Midbrain (tissue), 1 donor: ENCODE measurements at regions not wholly inside any gene's neighbourhood (a gene's known extent, or its start where the extent isn't known, plus 50 kb on each side); places are given as distances from the start of the nearest gene placed in this dataset.
"Not testable (repeated sequence)": the region's sequence is repeated elsewhere in the genome, so short reads cannot be mapped to it uniquely, and the experiment has no call there.

ENCODE experiments used
- DNase-seq: peaks from one replicate; lab custom pipeline; 2025; lab: John Stamatoyannopoulos, UW

DNA sequence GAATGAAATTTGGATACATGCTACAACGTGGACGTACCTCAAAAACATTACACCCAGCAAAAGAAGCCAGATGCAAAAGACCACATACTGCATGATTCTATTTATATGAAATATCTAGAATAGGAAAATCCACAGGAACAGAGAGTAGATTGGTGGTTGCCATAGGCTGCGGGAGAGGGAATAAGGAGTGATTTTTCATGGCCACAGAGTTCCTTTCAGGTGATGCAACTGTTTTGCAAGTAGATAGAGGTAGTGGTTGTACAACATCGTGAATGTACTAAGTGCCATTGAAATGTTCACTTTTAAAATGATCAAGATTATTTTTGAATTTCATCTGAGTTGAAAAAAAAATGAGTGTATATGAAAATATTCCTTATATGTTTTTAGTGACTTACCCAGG lies 115.3 kb upstream of the RUNX1 start:
- no peak for DNase-seq

DNA sequence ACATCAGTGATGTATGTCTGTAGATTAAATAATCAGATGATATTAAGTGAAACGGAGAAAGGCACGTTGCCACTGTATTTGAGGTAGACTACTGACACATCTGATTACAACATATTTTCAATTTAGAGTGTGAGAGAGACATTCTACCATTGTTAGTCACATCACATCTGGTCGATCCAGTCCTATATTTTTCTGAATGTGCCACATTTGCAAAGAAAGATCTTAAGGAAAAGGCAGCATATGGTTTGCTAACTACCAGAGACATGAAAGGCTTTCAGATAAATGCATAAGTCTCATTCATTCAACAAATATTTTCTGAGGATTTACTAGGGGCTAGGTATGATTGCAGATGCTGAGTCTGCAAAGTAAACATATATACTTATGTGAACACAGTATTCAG lies 114.3 kb upstream of the RUNX1 start:
- DNase-seq, result no peak

DNA sequence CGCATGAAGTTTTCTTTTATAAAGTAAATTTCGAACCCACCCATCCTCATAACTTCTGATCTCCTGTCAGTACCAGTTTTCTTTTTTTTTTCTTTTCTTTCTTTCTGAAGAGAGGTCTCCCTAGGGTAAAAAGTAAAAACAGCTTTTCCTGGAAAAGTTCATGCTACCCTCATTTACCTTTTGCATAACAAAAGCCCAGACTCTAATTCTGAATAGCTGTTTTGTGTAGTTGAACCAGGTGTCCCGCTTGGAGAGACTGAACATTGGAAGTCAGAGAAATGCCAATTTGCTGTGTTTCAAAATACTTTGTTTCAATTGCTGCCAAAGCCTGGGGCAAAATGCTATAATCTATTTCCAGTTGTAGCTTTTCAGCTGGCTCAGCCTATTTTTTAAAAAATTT lies 113.7 kb upstream of the RUNX1 start:
- no peak for DNase-seq

DNA sequence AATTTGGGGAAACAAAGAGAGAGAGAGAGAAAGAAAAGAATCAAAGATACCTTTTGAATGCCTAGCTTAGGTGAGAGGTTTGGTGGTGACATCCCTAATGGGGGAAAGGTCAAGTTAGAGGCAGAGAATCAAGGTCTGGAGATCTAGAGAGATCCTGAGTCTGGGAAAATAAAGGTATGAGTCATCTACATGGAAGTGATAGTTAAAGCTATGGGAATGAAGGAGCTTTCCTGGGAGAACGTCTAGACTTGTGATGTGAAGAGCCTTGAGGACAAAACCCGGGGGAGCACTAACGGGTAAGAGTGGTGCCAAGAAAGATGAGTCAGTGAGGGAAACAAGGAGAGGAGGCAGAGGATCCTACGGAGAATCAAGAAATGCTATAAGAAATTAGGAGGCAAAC lies 110.8 kb upstream of the RUNX1 start:
- DNase-seq, result no peak

DNA sequence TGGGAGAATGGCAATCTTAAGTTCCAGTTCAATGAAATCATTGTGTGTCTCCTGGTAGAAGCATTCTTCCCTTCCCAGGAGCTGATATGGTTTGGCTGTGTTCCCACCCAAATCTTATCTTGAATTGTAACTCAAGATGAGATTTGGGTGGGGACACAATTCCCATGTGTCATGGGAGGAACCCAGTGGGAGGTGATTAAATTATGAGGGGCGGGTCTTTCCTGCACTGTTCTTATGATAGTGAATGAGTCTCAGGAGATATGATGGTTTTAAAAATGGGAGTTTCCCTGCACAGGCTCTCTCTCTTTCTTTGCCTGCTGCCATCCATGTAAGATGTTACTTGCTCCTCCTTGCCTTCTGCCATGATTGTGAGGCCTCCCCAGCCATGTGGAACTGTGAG lies 108.3 kb upstream of the RUNX1 start:
- DNase-seq, result not testable (repeated sequence)

DNA sequence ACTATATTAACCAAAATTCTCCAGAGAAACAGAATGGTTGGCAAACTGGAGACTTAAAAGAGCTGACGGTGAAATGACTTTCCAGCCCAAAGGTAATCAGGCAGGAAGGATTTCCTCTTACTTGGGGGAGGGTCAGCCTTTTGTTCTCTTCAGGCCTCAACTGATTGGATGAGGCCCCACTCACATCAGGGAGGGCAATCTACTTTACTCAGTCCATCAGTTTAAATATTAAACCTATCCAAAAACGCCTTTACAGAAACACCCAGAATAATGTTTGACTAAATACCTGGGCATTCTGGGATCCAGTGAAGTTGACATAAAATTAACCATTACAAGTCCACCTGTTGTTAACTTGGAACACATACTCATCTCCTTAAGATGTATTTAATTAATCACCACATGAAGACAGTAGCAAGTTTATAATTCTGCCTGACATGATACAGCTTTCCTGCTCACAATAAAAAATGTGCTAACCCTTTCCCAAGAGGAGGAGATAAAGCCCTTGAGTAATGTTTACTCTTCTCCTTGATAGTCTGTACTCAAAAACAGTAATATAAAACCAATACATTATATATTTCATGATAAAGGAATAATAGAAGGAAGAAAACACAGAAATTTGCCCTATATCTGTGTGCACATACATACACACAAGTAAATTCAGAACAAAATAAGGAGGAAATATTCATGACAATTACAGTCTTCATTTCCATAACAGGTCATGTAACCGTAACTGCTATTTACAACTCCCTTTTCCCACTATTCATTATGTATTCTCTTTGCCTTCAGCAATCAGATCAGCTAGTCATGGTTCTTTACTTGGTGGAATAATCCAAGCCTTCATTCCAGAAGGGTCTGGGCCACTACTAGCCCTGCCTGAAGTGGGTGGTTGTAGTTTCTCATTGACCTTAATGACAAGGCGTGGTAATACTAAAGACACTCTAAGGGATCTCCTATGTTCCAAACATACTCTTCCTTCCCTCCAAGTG lies 107.5 kb upstream of the RUNX1 start:
- no peak for DNase-seq

DNA sequence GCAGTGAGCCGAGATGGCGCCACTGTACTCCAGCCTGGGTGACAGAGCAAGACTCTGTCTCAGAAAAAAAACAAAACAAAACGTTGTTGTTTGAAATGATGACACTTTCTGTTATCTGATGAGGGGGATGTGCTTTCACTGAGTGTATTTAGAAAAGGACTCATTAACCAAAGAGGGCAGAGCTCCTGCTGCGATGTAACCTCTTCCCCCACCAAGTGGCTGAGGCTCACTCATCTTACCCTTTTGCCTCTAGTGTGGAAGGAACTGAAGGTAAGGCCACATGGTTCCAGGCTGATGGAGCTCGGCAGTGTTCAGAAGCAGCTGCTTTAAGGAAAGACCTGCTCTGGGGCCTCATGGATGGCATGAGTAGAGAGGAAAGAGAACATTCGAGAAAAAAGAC lies 105.7 kb upstream of the RUNX1 start:
- DNase-seq, result no peak

DNA sequence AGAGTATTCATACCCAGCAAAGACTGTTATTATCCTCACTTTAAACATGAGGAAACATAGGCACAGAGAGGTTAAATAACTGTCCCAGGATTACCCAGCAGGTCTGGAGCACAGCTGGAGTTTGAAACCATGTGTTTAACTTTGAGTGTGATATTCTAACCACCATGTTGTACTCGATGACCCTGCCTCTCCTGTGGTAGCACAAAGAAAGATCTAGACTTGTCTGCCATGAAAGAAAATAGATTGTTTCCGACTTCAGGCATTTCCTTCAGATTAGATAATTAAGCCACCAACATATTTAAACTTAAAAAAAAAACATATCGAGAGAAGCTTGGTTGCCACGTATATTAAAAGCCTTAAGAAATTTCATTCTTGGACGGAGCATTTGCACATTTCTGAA lies 104.6 kb upstream of the RUNX1 start:
- DNase-seq, result no peak

DNA sequence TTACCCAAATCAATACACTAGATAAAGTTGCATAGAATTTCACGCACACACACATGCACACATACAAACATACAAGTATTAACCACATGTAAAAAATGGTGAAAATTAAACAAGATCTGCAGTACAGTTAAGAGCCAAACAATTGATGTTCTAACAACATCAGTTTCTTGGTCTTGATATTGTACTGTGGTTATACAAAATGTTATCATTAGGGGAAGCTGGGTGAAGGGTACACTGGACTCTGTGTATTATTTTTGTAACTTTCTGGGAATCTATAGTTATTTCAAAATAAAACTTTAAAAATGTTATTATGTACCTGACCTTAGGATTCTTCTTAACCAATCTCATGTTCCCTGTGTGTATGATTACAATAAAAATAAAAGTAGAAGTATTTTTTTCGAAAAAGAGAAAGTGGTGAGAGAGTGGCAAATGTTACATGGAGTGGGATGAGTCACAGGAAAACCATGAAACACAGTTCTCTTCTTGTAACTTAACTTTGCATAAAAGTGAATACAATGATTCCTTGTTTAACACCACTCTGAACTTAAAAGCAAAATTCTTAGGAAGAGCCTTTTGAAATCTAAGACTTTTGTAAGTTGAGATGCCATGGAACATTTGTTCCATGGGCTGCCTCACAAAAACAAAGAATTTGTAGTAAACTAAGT lies 101.6 kb upstream of the RUNX1 start:
- no peak for DNase-seq

DNA sequence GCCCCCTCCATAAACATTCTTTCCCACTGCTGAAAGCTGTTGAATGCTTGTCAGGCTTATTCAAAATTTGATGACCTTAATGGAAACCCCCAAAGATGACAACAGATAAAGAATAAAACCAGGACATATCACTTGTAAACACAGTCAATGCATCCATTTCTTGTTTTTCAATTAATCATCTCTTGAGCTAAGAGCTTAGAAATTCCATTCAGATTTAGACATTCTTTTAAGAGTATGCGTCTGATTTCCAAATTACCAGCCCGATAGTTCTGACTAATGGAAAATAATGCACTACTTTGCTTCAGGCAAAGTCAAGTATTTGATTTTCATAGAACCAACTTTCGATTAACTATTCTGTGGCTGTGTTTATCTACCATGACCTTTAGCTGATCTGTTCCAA lies 100.6 kb upstream of the RUNX1 start:
- no peak for DNase-seq

DNA sequence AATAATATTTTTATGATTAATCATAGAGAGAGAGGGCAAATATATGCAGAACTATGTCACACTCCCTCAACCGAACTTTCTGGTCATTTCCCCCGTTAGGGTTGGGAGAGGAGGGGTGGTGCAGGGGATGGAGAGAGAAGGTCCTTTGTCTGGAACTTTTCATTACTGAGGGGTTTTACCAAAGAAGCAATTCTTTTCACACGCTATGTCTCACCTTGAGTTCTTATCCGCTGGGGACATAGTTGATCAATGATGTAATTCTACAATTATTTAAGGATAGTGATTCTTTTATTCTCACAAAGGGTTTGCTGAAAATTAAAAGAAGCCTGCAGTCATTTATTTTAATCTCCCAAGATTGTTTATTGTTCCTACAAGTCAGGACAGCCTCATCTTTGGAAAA lies 98.3 kb upstream of the RUNX1 start:
- no peak for DNase-seq

DNA sequence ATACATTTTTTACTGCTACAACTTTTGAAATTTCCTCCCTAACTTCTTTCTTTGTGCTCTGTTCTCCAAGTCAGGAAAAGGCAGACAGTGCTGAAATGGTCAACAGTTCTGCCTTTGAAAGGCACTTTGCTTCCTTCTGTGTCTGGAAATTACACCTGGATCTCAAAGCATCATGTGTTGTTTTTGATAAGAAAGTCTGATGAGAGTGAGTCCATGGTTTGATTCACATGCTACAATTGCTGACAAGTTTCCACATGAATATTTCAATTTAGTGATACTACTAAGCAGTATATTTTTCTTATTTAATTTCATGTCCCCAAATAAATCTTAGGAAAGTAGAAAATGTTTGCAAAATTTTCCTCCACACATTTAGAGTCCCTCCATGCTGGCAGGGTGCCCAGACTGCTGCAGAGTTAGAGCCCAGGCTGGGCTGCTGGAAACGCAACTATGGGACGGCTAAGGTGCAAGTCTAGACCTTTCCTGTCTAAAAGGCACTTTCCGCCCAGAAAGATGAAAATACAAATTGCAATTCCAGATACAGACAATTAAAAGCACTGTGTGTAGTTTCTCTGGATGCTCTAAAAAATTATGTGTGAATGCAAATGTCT lies 96.6 kb upstream of the RUNX1 start:
- no peak for DNase-seq

DNA sequence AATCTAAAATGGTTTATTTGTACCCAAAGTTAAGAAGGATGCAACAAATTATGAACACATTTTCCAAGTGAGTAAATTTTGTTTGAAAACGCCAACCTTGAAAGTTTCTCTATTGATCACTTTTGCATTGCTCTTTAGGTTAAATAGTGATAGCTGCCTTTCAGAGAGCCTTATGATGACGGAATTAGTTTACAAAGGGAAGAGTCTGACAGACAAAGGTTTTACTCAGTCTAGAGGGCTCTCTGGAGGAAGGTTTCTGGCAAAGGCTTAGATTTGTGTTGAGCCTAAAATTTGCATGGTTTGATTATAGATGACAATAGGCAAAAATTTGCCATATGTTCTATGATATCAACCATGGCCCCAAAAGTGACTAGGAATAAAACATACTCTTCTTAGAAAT lies 95.9 kb upstream of the RUNX1 start:
- DNase-seq, result no peak

DNA sequence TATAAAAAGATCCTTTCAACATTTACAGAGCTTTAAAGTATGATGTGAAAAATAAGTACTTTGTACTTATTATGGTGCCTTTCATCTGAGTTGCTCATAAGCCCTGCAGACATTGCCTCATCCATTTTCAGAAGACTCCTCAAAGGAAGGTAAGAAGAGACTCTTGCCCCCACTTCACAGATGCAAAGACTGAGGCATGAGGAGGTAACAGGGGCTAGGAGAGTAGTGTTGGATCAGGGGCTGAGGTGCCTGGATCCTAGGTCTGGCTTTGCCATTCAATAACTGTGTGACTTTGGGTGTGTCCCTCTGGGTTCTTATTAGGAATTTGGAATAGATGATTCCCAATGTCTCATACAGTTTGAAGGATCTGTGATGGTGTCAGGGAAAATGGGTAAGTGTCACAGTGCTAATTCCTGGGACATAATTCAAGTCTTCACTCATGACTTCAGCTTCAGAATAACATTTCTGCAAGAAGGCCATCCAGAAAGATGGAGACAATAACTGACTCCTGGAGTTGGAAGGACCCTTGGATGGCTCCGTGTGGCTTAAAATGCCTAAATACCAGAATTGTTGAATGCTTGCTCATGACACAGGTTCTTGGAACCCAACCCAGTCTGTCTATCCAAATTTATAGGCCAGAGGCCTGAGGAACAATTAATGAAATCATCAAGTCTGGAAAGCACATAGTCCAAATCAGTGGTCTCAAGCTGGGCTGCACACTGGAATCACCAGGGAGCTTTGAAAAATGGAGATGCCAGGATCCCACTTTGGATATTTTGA lies 93.1 kb upstream of the RUNX1 start:
- DNase-seq, result no peak

DNA sequence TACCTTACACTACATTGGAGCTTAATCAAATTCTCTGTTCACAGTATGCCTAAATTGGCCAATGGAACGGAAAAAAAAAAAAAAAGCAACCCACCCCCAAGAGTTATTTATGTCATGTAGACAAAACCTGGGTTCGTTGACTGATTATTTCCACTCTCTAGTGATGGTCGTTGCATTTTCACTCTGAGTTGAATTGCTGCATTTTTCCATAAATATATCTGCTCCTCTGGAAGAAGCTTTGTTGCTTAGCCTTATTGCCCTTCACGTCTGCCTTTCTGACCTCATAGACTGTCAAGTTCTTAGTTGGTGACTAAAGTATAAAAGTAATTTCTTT lies 90.2 kb upstream of the RUNX1 start:
- DNase-seq, result no peak

DNA sequence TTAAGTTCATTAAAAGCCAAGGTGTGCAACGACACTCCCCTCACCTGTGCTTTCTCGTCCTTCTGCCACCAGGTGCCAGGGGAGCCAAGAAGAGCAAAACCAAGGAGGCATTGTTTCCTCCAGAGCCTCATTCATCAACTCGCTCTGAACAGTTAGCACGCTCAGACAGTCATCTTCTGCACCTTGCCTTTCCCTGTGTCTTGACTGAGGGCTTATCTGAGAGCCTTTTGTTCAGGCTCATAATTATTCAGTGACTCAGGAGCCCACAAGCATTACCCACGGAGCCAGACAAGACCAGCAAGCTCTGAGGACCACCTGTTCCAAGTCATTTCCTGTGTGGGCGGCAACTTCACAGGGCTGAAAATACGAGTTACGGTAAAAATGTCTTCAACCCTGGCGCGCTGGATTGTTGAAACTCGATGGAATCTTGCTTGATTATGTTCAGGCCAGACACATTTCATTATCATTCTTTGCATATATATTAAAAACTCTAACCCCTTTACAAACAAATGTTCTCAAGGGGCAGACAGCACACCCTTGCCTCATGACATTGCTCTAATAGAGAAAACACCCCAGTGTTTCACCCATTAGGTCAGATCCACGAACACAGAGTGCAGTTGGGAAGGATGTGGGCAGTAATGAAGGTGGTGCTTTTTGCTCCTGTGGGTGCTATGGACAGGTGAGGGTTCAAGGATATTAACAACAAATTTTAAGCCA lies 89.7 kb upstream of the RUNX1 start:
- DNase-seq, result no peak

DNA sequence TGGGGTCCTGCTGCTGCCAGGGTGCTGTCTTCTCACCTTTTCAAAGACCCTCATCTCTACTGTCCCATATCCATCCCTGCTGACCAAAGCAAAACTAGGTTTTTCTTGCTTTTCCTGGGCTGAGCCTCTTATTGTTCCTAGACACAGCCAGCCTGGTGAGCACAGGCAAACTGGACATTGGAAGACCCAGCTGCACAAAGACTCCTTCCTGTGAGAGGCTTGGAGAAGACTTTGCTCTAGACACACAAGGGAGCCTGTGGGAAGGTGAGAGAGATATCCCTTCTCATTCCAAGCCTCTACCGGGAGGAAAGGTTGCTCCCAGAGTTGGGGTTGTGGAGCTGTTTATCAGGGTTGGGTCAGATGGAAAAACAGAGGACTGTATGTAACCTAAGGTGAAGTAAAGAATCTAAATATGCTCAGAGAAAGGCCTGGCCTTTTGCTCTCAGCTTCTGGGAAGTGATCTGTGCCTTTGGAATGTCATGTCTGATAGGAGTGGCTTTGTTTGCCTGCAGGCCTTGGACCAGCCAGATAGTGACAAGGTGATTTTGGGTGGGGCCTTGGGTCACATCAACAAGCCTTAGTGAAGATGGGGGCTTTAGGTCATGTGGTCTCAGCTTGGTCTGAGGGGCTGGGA lies 87.6 kb upstream of the RUNX1 start:
- no peak for DNase-seq

DNA sequence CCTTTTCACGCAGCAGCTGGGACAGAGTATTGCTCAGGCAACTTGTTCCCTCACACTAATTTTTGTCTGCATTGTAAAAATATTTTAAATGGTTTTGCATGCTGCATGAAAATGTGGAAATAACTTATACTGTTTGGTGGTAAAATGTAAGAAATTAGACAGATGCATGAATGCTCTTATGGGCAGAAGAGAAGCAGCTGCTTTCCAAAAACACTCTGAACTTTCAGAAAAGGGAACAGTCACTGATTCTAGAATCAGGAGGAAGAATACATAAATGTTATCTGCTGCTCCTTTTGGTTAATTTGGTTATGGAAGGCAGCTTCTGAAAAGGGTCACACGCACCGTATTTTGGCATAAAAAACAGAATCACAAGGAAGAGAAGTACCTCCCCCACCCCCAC lies 87.0 kb upstream of the RUNX1 start:
- DNase-seq, result no peak

DNA sequence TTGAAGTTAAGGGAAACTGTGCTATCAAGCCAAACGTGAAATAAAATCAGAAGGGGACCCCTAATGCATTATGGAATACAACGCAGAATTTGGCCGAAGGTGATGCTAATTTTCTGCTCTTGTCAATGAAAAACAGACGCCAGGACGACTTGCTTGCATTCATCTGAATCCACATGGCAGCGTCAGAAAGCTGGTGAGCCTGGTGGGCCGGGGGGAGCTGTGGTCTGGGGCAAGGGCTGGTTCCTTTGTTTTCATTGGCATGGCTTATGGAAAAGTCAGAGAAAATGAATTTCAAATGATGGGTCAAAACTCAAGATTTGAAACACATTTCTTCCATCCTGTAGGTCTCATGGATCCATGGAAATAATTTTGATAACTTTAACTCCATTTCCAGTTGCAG lies 86.4 kb upstream of the RUNX1 start:
- no peak for DNase-seq

DNA sequence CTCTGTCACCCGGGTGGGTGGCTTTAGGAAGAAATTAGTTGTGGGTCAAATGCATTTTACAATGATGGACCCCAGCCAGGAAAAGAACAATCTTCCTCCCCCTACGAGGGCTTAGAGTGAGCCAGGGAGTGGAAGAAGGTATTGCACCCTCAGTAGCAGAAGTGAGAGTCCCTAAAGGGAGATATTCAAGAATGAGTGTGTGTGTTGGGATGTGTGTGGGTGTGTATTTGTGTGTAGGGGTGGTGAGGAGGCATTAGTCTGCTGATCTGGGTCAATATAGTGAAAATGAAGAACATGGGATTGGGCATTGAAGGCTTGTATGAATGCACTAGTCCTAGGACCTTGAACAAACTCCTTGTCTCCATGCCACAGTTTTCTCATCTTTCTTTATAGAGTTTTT lies 85.2 kb upstream of the RUNX1 start:
- DNase-seq, result no peak

DNA sequence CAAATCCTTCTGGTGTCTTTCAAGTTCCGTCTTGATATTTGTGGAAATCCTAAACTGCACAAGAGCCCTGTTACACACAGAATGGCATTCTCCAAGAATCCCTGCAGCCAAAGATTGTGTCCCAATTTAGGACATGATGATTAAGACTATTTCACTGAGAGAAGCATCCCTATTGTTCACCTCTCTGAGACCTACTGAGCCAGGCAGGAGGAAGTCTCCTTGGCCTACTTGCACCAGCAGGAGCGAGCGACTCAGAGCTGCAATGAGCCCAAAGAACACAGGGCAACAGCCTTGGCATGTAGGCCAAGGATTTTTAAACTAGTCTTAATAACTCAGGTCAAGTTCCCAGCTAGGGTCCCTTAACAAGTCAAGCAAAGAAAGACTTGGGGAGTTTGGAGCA lies 79.4 kb upstream of the RUNX1 start:
- DNase-seq, result no peak
